GM21528 (cell line): ENCODE measurements at regions not wholly inside any gene's neighbourhood (a gene's known extent, or its start where the extent isn't known, plus 50 kb on each side); places are given as distances from the start of the nearest gene placed in this dataset.
"Not testable (repeated sequence)": the region's sequence is repeated elsewhere in the genome, so short reads cannot be mapped to it uniquely, and the experiment has no call there.

Experiments
- ATAC-seq: cut with Tn5 transposase; IDR thresholded peaks from one replicate; pipeline ENCODE4 v1.9.1; 2021; ENCODE audit warnings: mild to moderate bottlenecking, moderate library complexity; ENCODE audit not compliant: unreplicated experiment, low FRiP score

DNA sequence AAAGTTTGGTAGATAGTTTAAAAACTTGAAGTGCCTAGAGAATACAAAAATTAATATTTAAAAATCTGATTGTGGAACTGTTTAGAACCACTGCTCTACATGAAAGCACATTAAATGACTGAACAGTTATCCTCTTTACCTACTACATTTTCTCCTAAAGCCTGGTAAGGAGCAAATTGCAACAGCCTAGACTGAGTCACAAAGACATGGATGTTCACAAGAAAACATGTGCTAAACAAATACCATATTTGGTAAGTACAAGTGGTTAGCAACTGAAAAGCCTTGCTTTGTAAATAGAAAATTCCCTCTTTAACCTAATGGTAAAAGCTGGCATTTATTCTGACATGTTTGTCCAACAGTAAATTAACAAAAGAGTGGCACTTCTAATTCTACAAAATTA, 203.1 kb downstream of the FBXO8 start:
- no peak for ATAC-seq

DNA sequence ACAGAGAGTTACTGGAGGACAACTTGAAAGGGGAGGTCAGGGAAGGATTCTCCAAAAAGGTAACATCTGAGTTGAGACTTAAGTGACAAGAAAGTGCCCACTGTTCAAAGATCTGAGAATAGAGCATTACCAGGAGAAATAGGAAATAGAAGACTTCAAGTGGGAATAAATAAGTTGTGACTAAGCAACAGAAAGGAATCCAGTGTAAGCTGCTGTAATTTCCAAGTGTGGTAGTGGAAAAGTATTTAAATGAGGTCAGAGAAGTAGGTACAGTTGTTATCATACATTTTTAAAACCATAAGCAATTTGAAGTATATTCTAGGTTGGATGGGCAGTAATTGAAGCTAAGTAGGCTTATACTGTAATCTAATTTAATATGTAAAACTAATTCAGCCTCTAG, 211.9 kb downstream of the FBXO8 start:
- no peak for ATAC-seq

DNA sequence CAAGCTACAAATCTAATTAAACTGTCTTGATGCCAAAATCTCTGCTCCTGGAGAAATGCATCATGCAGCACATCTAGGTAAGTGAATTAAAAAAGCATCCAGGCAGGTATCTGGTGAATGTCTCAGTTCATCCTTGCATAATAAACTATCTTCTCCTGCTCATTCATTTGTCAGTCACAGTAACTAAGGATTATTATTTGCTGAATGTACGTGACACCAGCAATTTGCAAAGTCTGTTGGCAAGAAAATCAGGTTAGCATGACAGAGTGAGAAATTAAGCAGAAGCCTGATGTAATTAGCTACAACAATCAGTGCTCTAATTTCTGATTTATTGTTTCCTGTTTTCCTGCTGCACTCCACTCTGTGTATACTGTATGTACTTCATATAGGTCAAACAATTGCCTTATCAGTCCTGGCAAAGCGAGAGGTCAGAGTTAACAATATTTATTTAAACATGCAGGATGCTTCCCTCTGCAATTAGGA, 213.6 kb downstream of the FBXO8 start:
- ATAC-seq, result no peak

DNA sequence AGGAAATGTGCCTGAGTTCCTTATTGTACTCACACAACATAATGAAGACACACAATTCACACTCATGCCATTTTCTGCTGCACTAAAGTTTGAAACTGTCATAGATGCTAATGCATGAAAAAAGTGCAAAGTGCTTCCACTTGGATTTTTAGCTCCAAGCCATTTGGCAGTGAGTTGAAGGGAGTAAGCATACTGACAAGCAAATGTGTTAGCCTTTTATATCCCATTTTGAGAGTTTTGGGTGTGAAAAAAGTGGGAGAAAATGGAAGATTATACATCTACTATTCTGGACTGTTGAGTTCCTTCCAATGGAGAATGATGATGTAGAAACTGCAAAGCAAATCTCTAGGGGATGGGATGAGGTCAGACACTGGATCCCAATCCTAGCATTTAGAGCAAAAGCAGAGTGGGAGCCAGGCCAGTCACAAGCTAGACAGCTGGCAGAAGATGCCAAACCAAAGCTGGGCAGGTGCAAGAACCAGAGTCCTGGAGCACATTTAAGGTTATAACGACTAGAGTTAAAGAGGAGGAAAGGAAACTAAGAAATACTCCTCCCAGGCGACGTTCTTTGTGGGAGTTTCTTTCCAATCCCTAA, 216.8 kb downstream of the FBXO8 start:
- ATAC-seq, result no peak

DNA sequence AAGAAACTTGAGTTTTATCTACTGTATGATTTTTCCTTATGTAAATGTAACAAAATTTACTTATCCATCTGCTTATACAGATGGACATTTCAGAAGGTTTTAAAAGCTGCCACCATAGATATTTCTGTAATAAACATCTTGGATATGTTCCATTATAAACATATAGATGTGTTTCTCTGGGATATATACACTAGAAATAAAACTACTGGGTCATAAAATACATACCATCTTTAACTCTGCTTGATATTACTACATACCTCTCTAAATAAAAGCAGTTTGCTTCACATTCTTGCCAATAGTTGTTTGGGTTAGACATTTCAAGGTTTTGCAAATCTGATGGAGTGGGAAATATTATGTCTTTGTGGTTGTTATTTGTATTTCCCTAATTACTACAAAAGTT, 220.6 kb downstream of the FBXO8 start:
- ATAC-seq, result no peak

DNA sequence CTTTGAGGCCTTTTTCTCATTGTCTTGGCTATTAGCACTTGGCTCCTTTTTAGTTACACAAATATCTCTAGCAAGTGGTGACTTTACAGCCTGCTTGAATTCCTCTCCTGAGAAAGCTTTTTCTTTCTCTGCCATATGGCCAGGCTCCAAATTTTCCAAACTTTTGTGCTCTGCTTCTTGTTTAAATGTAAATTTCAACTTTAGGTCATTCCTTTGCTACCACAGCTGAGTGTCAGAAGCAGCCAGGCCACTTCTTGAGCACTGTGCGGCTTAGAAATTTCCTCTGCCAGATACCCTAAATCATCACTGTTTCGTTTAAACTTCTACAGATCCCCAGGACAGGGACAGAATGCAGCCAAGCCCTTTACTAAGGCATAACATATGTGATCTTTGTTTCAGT, 222.4 kb downstream of the FBXO8 start:
- ATAC-seq, result no peak

DNA sequence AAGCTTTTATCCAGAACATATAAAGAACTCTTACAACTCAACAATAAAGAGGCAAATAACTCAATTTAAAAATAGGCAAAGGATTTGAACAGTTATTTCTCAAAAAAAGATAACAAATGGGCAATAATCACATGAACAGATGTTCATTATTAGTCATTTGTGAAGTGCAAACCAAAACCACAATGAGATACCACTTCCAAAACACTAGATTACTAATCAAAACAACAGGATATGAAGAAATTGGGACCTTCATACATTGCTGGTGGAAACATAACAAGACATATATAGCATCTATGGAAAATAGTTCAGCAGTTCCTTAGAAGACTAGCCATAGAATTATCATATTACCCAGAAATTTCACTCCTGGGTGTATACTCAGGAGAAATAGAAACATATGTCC, 224.6 kb downstream of the FBXO8 start:
- ATAC-seq, result no peak

DNA sequence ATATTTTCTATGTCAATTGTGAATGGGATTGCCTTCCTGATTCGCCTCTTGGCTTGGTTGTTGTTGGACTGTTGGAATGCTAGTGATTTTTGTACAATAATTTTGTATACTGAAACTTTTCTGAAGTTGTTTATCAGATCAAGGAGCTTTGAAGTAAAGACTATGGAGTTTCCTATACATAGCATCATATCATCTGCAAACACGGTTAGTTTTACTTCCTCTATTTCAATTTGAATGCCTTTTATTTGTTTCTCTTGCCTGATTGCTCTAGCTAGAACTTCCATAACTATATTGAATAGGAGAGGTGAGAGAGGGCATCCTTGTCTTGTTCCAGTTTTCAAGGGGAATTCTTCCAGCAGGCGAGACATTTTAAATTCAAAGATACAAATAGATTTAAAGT, 226.5 kb downstream of the FBXO8 start:
- no peak for ATAC-seq

DNA sequence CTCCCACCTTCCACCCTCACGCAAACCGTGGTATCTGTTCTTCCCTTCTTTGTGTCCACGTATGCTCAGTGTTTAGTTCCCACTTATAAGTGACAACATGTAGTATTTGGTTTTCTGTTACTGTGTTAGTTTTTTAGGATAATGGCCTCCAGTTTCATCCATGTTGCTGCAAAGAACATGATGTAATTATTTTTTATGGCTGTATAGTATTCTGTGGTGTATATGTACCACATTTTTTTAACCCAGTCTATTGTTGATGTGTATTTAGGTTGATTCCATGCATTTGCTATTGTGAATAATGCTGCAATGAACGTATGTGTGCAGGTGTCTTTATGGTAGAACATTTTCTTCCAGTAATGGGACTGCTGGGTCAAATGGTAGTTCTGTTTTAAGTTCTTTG, 228.1 kb downstream of the FBXO8 start:
- no peak for ATAC-seq

DNA sequence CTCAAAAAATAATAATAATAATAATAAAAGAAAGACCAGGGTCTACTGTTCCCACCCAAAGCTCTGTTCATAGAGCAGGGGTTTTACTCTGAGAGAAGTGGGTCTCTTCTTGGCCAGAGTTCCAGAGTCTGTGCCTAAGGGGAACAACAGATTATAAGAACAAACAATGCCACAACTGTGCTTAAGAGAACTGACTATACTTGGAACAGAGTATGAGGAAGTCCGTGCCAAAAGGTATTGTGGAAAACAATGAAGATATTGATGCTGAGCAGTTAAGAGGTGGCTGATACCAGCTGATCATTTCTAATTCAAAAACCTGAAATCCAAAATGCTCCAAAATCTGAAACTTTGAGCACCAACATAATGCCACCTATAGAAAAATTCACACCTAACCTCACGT, 229.6 kb downstream of the FBXO8 start:
- no peak for ATAC-seq

DNA sequence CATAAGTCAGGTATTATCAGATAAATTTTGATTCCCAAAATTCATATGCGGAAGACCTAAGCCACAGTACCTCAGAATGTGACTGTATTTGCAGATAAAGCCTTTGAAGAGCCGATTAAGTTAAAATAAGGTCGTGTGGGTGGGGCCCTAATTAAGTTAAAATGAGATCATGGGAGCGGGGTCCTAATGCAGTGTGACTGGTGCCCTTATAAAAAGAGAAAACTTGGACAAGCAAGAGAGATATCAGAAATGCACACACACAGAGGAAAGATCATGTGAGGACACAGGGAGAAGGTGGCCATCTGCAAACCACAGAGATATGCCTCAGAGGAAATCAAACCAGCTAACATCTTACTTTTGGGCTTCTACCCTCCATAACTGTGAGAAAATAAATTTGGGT, 236.1 kb downstream of the FBXO8 start:
- no peak for ATAC-seq

DNA sequence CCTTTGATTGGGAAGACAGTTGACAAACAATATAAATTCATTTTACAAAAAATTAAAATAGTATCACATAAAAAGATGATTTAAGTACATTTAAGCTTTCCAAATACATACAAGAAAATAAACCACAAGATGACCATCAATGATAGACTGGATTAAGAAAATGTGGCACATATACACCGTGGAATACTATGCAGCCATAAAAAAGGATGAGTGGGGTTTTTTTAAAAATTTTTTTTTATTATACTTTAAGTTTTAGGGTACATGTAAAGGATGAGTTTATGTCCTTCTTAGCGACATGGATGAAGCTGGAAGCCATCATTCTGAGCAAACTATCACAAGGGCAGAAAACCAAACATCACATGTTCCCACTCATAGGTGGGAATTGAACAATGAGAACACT, 237.6 kb downstream of the FBXO8 start:
- not testable (repeated sequence) for ATAC-seq

DNA sequence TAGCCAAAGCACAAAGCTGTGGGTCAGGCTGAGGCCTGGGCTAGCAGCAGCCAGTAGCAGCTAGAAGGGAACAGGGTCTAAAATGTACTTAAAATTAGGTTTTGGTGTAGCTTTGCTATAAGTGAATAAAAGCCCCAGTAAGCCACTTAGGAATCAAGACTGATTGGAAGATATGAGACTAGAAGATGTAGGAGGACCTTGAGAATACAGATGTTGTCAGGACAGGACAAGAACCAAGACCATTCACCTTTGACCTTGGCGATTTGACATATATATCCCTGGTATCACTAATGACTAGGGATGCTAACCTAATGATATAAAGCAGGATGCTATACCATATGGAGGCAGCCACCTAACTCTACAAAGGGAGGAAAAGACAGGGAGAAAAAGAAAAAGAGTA, 238.1 kb downstream of the FBXO8 start:
- ATAC-seq, result no peak

DNA sequence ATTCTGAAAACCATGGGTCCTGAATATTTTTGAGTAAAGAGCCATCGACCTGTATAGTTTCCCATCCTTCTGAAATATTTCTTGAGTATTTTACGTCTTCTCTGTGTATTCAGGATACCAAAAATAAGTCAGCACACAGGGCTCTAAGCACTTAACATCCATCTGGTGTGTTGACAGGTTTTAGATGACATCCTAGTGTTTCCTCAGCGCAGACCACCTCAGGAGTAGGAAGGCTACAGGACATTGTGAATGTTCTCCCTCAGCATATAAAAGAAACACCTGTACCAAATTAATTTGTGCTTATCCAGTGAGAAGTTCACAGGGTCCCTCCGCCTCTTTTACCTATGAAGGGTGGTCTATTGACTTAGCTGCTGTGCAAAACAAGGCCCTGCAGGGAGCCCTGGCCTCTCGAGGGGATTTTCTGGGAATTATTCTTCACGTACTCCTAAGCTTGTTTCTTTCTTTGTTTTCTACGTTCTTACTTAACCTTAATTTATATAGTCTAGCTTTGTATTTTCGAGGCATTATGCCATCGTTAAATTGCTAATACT, 241.8 kb downstream of the FBXO8 start:
- ATAC-seq, result no peak

DNA sequence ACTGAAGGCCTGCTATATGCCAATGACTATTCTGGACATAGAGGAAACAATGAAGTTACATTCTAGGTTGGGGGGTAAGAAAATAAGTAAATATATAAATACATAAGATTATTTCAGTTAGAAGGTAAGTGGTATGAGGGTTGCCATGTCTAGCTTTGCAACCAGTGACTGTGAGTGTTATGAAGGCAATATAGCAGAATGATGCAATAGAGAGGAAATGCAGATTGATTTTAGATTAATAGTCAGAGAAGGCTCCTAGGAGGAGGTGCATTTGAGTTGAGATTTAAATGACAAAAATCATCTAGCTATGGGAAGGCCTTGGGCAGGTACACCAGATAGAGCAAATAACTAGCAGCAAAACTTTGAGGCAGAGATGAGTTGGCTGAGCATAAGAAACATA, 243.2 kb downstream of the FBXO8 start:
- no peak for ATAC-seq

DNA sequence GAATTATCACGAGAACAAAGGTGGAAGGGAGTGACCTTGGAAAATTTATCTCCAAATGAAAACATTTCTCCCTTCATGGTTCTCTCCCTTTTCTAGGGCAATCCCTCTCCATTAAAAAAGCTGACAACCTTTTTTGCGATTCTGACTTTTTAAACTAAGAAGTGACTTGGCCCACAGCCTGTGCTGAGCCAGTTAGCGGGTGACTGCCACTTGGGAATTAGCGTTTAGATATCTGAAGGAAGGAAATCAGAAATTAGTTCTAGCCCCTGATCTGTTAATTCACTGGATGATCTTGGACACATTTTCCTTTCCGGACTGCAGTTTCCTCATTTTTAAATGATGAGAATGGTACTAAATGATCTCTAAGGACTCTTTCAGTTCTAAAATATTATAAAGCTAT, 245.0 kb downstream of the FBXO8 start:
- ATAC-seq, result no peak

DNA sequence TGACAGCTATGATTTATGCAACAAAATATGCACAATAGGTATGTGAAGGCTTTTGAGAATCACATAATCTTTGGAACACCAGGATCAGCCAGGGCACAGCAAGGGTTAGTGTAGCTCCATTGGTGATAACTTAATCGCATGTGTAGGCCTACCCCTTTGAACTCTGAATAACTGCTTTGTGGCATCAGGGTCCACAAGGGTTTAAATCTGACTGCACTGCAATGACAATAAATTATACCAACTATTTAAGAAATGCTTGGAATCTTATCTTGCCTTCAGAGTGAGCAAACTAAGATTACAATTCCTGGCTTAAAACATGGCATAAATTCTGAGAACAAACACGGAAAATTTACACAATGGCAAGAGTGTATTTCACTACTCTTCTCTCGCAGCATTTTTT, 245.8 kb downstream of the FBXO8 start:
- ATAC-seq, result no peak

DNA sequence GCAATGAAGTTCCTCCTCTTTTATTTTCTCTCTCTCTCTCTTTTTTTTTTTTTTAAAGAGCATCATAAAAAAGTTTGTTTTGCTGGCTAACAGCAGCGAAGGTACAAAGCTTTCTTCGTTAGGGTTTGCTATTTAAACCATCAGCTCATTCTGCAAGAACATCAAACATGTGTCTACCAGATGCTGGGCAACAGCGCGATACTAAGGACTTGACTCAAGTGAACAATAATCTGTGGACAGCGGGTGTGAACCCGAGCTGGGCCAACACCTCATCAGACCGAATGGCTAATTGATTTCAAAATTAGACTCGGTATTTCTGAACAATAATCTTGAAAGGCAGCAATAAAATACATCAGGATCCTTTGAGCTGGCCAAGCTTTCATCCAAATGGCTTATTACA, 246.4 kb downstream of the FBXO8 start:
- no peak for ATAC-seq

DNA sequence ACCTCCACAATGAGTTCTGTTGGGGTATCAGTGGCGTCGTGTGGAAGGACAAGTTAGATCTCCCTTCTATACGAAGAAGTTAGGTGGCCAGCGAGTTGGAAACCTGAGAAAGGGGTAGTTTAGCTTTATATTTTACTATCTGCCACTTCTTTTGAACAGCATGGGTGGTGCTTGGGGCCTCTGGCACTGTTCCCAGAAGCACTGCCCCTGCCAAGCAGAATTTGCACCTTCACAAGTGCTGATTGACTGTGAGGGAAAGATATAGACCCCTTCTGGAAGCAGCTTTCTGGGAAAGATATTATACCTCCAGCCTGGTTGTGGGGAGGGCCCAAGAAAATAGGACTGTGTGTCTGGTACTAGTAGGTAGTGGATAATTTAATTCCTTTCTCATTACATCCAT, 246.9 kb downstream of the FBXO8 start:
- ATAC-seq, result no peak

DNA sequence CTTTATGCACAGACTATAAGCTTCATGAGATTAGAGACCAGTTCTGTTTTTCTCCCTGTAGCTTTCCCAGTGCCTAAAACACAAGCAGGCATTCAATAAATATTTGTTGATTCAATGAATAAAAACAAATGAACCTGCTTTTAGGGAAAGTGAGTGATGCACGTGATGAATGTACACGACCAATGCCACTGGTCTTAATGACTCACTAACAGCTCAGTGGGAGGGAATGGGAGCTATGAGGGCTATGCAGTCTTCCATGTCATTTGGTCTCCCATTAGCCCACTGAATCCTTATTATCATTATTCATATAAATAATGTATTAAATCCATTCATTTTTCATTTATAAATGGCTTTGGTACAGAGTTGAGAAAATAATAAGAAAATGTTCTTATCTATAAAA, 247.4 kb downstream of the FBXO8 start:
- ATAC-seq, result no peak

DNA sequence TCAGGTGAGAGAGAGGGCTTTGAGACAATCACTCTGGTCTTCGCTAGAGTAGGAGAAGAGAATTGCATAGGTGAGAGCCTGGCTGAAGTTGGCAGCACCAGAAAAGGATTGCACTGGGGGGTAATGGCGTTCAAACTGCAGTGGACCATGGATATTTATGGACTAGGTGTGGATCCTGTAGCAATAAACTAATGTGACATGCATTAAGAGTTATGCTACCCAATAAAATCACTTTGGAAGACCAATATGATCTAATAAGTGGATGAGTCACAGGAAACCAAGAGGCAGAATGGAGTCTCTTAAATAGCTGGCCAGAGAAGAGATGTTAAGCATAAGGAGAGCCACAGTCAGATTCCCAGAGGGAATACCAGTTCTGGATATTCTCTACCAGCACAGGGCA, 259.8 kb downstream of the FBXO8 start:
- ATAC-seq, result no peak

DNA sequence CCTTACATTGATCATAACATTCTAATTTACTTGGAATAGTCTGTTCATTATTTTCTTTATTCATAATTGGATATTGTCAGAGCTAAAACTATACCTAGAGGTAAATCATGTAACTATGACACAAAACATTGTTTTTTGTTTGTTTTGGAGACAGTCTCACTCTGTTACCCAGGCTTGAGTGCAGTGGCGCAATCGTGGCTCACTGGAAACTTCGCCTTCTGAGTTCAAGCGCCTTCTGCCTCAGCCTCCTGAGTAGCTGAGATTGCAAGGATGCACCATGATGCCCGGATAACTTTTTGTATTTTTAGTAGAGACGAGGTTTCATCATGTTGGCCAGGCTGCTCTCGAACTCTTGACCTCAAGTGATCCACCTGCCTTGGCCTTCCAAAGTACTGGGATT, 265.2 kb downstream of the FBXO8 start:
- ATAC-seq, result no peak

DNA sequence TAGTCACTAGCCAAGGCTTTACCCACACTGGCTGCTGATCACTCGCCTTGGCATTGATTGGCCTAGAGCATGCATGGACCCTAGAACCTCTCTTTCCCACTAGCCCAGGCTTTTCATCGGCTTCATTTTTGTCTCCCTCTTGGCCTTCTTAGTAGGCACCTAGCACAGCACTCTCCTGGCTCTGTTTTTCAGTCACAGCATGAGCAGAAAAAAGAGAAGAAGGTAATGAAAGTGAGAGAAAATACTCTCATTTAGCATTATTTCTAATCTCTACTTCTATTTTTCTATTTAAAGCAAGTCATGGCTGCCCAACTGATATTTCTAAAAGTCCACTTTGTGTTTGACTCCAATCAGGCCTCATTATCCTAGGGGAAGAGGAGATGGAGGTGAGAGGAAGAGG, 267.2 kb downstream of the FBXO8 start:
- ATAC-seq, result no peak
